ENCODE measurements at regions not wholly inside any gene's neighbourhood (a gene's known extent, or its start where the extent isn't known, plus 50 kb on each side); places are given as distances from the start of the nearest gene placed in this dataset.

- no peak for TF ChIP-seq GATA2 (IDR thresholded peaks at IDR 0.05; ENCODE audit: low read depth, low read length)
- no peak for TF ChIP-seq GATA3 (IDR thresholded peaks at IDR 0.05; ENCODE audit: low read depth, low read length)
Measured at GRCh38 chr9:86660146-86660943, 287.0 kb downstream of the GAS1 start.

GRCh38 chr9:86659413-86660046 is 287.8 kb downstream of the GAS1 start:
- TF ChIP-seq GATA2 (IDR thresholded peaks at IDR 0.05; ENCODE audit: low read depth, low read length) (no peak), GATA3 (IDR thresholded peaks at IDR 0.05; ENCODE audit: low read depth, low read length) (no peak)

GRCh38 chr9:86655147-86655546 is 292.2 kb downstream of the GAS1 start:
- TF ChIP-seq GATA3 (IDR thresholded peaks at IDR 0.05; ENCODE audit: low read depth, low read length) (no peak), GATA2 (IDR thresholded peaks at IDR 0.05; ENCODE audit: low read depth, low read length) (no peak)

GRCh38 chr9:86653466-86653865 is 293.8 kb downstream of the GAS1 start:
- TF ChIP-seq GATA2 (IDR thresholded peaks at IDR 0.05; ENCODE audit: low read depth, low read length) (no peak), GATA3 (IDR thresholded peaks at IDR 0.05; ENCODE audit: low read depth, low read length) (no peak)

- TF ChIP-seq GATA3 (IDR thresholded peaks at IDR 0.05; ENCODE audit: low read depth, low read length) (no peak), GATA2 (IDR thresholded peaks at IDR 0.05; ENCODE audit: low read depth, low read length) (no peak)
Measured at GRCh38 chr9:86652736-86653135, 294.6 kb downstream of the GAS1 start.

GRCh38 chr9:86649913-86650312 is 295.7 kb upstream of the TUT7 start:
- TF ChIP-seq GATA2 (IDR thresholded peaks at IDR 0.05; ENCODE audit: low read depth, low read length) (no peak), GATA3 (IDR thresholded peaks at IDR 0.05; ENCODE audit: low read depth, low read length) (no peak)

GRCh38 chr9:86648828-86649170 is 294.6 kb upstream of the TUT7 start:
- TF ChIP-seq GATA3 (IDR thresholded peaks at IDR 0.05; ENCODE audit: low read depth, low read length) (no peak), GATA2 (IDR thresholded peaks at IDR 0.05; ENCODE audit: low read depth, low read length) (no peak)

GRCh38 chr9:86648156-86648827 is 294.1 kb upstream of the TUT7 start:
- no peak for TF ChIP-seq GATA3 (IDR thresholded peaks at IDR 0.05; ENCODE audit: low read depth, low read length)
- no peak for TF ChIP-seq GATA2 (IDR thresholded peaks at IDR 0.05; ENCODE audit: low read depth, low read length)

- TF ChIP-seq GATA3 (IDR thresholded peaks at IDR 0.05; ENCODE audit: low read depth, low read length) (no peak), GATA2 (IDR thresholded peaks at IDR 0.05; ENCODE audit: low read depth, low read length) (no peak)
Measured at GRCh38 chr9:86645303-86645702, 291.1 kb upstream of the TUT7 start.

GRCh38 chr9:86644675-86645034 is 290.4 kb upstream of the TUT7 start:
- TF ChIP-seq GATA2 (IDR thresholded peaks at IDR 0.05; ENCODE audit: low read depth, low read length) (no peak), GATA3 (IDR thresholded peaks at IDR 0.05; ENCODE audit: low read depth, low read length) (no peak)

- TF ChIP-seq GATA2 (IDR thresholded peaks at IDR 0.05; ENCODE audit: low read depth, low read length), result no peak
- TF ChIP-seq GATA3 (IDR thresholded peaks at IDR 0.05; ENCODE audit: low read depth, low read length), result no peak
Measured at GRCh38 chr9:86643946-86644674, 289.9 kb upstream of the TUT7 start.

- TF ChIP-seq GATA3 (IDR thresholded peaks at IDR 0.05; ENCODE audit: low read depth, low read length), result no peak
- no peak for TF ChIP-seq GATA2 (IDR thresholded peaks at IDR 0.05; ENCODE audit: low read depth, low read length)
Measured at GRCh38 chr9:86642721-86643120, 288.5 kb upstream of the TUT7 start.

- TF ChIP-seq GATA2 (IDR thresholded peaks at IDR 0.05; ENCODE audit: low read depth, low read length) (no peak), GATA3 (IDR thresholded peaks at IDR 0.05; ENCODE audit: low read depth, low read length) (no peak)
Measured at GRCh38 chr9:86641970-86642369, 287.8 kb upstream of the TUT7 start.

GRCh38 chr9:86639899-86640379 is 285.7 kb upstream of the TUT7 start:
- TF ChIP-seq GATA2 (IDR thresholded peaks at IDR 0.05; ENCODE audit: low read depth, low read length) (no peak), GATA3 (IDR thresholded peaks at IDR 0.05; ENCODE audit: low read depth, low read length) (no peak)
